GM19351 (cell line): ENCODE measurements at regions not wholly inside any gene's neighbourhood (a gene's known extent, or its start where the extent isn't known, plus 50 kb on each side); places are given as distances from the start of the nearest gene placed in this dataset.

ENCODE experiments used
- ATAC-seq: cut with Tn5 transposase; IDR thresholded peaks from one replicate; pipeline ENCODE4 v1.9.1; 2021; ENCODE audit warnings: mild to moderate bottlenecking, moderate library complexity; ENCODE audit not compliant: unreplicated experiment

DNA sequence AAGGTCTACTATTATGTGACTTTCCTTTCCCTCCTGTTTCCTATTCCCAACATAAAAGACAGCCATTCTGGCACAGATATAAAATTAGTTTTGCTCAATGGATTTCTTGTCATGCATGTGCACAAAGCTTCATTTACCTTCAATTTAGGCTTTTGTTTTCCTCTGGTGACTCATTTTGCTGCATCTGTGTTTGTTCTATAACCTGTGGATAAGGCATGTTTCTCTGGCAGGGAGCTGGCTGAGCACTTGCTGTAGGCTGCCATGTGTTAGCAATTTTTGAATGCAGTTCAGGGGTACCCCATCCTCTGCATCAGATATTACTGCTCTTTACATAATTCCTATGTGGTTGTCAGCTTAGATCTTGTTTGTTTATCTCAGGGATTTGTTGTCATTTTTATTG lies 202.8 kb upstream of the GRID2 start:
- ATAC-seq, result no peak

DNA sequence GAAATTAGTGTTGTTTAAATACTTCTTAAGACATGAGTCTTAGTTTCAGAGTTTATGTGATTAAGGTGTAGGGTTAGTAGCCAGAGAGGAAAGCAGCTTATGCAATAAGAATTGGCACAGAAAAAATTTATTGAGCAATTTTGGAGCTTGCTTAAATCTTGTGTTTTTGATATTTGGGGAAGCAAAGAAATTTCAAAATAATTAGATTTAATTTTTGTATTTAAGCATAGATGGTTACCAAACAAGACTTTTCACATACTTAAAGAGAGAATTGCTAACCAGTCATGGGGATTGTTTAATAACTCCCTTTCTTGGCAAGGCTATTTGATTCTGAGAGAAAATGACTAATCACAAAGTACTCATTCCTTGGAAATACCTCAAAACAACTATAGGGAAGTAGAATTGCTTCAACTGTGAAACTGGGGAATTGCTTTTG lies 202.0 kb upstream of the GRID2 start:
- ATAC-seq, result no peak

DNA sequence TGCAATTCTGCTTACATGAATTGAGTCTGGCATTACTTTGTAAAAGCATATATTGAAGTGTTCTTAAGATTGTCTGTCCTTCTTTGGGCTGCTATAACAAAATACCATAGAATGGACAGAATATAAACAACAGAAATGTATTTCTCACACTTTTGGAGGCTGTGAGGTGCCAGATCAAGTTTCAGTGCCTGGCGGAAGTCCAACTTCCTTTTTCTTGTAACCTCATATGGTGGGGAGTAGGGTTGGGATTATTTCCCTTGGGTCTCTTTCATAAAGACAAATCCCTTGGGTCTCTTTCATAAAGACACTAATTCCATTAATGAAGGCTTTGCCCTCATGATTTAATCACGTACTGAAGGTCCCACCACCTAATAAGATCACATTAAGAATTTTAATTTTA lies 199.3 kb upstream of the GRID2 start:
- ATAC-seq, result no peak

DNA sequence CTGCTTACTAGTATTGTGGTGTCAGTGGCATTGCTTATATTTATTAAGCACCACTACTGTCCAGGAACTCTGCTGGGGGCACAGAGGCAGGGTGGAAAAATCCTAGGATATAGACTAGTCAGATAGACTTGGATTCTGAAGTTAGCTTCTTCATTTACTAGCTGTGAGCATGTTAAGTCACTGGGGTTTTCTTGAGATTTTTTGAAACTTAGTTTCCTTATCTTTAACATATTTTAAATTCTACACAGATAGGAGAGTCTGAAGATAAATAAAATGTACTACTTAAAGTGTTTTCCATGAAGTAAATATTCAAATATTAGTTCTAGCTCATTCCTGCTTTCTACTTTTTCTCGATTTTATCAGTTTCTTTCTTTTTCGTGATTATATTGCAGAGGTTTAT lies 196.9 kb upstream of the GRID2 start:
- ATAC-seq, result no peak

DNA sequence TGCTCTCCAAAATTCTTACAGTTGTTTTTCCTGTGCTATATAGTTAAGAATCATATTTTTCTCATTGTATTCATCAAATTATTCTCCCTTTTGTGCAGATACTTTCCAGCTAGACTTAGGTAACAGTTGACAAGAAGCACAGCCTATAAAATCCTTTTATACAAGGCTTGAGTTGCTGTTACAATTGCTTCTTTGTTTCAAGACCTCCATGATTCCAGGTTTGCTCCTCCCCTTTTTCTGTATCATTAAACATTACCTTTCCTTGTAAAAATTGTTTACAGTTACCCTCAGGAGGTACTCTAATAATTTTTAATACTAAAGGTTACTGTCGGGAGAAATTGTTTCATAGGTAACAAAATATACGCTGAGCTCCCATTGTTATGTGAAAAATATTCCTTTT lies 192.3 kb upstream of the GRID2 start:
- ATAC-seq, result no peak

DNA sequence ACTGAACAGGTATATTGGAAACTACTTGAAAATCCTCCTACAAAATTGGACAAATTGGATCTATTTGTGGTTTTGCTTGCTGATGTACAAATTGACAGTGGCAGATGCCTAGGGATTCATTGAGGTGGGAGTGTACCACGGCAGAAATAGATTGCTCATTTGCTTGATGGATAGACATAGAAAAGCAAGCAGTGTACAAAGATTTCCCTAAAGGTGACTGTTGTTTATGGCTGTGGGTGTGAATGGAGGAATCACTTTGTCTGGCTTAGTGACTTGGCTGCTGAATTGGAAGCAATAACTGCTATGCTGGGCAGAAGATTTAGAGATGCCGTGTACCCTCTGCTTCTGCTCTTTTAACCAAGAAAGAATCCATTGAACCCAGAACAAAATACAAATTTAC lies 191.0 kb upstream of the GRID2 start:
- no peak for ATAC-seq

DNA sequence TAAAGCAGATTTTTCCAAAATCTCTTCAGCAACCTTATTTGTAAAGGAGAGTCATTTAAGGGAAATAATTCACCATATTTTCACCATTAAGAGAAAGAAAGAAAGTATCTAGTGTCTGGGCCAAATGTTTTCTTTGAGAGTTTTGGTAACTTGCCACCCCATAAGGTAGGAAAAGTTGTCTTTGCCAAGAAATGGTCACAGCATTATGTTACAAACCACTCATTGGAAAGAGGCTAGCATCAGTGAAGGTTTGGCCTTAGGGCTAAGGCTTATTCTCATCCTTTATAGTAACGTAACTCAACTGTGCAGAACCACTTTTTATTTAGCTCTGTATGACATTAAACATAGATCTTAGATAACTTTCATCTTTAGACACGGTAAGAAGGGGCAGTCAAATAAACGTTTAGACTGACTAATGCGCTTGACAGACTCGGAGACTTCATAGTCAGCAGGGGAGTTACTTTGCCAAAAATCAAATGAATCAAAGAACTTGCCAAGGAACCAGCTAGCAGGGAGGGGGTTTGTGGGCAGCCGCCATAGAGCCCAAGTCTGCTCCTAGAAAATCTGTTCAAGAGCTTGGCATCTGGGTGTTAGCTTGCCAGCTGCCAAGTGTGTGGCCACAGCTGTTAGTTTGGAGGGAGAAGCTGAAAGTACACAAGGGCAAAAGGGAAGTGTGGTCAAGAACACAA lies 182.8 kb upstream of the GRID2 start:
- no peak for ATAC-seq

DNA sequence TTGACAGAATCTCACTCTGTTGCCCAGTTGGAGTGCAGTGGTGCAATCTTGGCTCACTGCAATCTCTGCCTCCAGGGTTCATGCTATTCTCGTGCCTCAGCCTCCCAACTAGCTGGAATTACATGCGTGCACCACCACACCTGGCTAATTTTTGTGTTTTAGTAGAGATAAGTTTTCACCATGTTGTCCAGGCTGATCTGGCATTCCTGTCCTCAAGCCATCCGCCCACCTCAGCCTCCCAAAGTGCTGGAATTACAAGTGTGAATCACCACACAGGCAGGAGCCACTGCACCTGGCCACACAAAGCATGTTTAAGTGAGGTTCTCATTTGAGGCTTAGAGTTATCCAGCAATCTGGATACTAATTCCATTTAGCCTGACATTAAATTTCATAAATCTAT lies 180.9 kb upstream of the GRID2 start:
- no peak for ATAC-seq

DNA sequence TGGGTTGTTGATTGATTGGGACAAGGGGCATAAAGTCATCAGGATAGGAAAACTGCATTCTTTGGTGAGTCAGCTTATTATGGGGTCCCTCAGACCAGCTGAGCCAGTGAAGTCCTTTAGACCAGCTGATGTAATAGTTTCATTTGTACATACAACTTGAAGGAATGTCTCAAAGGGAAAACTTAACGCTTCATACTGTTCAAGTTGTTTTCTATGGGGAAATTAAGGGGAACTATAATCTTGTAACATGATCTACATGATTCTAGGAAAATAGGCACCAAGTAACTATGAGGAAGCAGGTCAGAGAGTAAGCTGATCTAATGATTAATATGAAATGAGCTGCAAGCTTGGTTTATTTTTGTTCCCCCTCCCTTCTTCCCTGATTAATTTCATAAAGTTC lies 175.1 kb upstream of the GRID2 start:
- no peak for ATAC-seq

DNA sequence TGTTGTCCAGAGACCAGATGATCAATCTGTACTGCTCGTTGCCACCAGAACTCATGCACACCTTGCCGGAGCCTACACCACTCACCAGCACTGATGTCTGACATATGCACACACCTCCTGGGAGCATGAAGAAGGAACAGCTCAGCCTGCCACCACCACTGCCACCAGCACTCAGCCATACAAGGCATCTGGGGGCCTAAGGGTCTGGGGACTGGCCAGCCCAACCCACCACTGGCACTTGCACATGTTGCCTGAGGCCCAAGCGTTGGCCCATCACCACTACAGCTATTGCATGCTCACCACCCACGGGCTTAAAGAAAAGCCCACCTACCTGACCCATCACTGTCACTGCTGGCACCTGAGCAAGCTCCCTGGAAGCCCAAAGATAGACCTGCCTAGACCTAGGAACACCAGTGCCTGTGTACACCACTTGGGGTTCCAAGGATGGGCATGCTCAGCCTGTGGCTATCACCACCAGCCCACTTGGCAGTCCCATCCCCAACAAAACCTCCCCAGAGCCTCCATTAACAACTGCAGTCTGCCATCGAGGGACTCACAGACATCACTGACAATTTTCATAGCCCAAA lies 174.3 kb upstream of the GRID2 start:
- no peak for ATAC-seq

DNA sequence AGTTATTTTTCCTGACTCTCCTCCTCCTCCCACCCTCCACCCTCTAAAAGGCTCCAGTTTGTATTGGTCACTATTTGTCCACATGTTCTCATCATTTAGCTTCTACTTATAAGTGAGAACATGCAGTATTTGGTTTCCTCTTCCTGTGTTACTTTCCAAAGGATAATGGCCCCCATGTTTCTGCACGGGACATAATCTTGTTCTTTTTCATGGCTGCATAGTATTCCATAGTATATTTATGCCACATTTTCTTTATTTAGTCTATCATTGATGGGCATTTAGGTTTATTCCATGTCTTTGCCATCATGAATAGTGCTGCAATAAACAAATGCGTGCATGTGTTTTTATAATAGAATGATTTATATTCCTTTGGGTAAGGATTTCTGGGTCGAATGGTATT lies 167.3 kb upstream of the GRID2 start:
- ATAC-seq, result no peak

DNA sequence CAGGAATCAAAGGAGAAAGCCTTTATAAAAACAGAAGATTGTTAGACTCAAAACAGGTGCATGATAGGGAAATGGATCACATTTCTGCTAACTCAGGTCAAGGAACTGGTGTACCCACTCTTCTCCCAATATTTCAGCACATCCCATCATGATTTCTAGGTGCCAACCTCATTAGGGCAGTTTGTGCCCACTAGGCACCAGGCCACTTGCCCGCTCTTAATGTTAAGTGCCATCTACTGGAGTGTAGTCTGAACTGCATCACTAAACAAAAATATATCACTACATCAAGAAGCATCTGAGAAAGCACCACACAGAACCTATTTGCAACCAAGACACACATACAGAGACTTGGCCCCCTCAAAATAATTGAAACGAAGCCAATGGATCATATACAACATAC lies 140.4 kb upstream of the GRID2 start:
- no peak for ATAC-seq

DNA sequence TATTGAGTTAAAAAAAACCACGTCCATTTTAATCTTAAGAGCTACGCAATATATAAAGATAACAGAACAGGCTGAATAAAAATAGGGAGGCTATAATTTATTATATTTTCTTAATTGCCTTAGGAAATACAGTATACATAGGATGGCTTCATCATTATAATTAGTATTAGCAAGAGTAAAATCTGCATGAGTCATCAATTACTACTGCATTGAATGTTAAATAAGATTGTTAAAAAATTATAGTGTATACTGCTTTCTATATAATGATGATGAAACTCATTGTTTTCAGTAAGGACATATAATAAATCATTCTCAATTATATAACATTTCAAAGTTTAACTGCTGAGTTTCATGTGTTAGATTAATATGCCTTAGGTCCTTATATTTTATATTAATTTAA lies 133.4 kb upstream of the GRID2 start:
- ATAC-seq, result no peak

DNA sequence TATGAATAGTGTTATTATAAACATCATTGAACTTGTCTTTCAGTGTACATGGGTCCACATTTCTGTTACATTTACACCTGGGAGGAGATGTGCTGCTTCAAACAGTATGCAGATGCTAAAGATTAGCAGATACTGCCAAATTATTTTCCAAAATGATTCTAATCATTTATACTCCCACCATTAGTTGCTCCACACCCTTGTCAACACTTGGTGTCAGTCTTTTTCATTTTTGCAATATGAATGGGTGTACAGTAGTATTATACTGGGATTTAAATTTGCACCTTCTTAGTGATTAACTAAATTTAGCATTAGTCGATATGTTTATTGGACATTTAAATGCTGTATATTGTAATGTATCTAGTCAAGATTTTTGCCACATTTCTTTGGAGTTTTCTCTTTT lies 131.6 kb upstream of the GRID2 start:
- no peak for ATAC-seq

DNA sequence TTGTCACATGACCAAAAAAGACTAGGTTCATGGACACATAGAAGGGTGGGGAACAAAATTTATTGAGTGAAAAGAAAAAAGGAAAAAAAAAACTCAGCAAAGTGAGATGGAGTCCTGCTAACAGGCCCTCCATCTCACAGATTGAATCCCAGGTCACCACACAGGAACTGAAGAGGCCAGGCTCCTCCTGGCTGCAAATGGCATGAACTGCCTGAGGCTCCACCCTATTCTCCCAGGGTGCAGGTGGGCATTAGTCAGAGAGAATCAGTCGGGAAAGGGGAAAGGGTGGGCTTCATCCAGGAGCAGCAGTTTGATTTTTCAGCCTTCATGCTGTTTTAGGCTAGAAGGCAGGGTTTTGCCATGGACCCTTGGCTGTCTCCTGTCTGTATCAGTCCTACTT lies 128.5 kb upstream of the GRID2 start:
- ATAC-seq, result no peak

DNA sequence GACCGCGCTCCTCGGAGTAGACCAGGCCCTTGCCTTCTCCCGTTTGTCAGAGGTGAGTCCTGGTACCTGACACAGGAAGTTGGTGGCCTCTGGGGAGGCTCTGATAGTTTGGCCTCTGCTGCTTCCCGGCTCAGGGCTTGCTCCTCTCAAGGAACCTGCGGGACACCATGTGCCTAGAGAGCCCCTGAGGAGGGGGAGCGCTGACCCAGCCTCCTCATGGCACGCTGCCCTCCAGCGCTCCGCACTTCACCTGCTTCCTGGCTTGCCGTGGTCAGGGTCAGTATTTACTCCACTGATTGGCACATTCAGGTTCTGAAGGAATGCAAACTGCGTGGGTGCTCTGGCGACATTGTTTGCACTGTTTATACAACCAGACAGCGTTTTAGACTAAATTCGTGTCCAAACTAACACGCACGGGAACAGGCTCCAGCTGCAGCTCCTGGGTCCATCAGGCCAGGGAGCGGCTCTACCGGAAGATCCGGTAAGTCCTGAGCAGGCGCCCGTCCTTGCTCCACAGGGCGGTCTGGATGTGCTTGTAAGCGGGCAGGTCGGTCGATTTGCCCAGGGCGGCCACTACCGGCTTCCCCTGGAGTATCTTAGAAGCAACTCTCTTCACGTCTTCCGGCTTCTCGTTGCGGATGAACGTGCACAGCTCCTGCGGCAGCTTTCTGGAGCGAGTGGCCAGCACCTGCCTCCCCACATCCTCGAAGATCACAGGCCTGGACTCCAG lies 121.6 kb upstream of the GRID2 start:
- no peak for ATAC-seq

DNA sequence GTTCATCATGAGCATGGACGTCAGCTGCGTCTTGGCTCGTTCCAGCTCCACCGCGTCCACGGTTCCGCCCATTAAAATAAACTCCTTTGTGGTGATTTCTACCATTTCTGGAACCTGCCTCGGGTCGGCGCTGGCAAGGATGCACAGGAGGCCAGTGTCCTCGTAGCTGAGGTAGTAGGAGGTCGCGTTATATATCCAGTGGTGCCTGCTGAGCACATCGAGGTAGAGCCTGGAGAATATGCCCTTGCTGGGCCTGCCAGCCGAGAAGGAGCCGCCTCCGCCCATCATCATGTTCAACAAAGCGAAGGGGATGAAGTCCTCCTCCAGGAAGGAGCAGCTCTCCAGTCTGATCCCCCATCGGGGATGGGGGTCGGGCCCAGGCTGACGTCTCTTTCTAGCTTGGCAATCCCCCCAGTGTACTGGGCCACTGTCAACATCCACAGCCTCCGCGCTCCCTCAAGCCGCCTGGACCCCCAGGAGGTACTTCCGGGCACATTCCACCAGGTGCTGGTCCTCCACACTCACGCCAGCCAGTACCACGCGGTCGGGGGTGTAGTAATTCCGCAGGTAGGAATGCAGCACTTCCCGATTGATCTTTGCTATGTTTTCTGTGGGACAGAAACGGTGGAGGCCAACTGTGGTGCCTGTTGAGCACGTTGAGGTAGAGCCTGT lies 120.9 kb upstream of the GRID2 start:
- ATAC-seq, result no peak

DNA sequence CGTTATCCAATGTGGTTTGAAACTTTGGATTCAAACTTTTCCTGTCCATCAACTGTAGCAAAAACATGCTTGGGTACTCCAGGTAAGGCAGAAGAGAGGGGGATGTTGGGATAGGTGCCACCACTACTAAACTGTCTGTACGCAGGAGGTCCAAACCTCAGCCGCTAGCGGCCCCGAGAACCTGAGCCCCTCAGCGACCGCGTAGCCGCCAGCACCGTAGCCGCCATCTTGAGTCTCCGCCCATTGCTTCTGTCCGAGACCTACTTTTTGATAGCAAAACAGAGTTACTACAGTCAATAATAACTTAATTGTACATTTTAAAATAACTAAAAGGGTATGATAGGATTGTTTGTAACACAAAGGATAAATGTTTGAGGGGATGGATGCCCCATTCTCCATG lies 119.9 kb upstream of the GRID2 start:
- ATAC-seq, result no peak

DNA sequence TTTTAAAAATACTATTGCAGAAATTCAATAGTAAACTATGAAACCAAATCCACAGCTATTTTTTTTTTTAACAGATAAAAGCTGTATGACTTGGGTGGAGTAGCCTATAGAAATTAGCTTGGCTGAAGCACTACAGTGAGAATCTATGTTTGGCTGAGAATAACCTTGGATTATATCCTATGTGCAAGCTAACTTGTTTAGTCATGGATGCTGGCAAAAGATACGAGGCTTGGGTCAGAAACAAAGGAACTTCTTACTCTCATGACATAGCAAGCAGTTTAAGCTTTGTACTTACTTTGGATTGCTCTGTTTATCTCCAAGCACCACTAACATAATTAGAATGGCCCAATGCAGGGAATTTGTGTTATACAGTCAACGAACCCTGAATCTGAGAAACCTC lies 119.2 kb upstream of the GRID2 start:
- no peak for ATAC-seq

DNA sequence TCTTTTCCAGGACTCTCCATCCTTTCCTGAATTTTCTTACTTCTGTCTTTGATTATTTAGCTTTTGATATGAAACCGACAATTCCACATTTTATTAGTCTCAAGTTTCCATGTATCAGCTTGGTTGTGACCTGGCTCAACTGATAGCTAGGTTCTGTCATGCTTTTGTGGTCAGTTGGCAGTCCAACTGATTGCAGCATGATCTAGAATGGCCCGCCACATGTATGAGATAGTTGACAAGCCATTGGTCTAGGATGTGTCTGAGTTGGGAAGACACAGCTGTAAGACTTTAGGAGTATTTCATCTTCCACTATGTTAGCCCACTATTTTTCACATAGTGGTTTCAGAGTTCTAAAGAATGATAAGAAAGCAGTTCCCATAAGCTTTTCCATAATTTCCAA lies 117.5 kb upstream of the GRID2 start:
- ATAC-seq, result no peak

DNA sequence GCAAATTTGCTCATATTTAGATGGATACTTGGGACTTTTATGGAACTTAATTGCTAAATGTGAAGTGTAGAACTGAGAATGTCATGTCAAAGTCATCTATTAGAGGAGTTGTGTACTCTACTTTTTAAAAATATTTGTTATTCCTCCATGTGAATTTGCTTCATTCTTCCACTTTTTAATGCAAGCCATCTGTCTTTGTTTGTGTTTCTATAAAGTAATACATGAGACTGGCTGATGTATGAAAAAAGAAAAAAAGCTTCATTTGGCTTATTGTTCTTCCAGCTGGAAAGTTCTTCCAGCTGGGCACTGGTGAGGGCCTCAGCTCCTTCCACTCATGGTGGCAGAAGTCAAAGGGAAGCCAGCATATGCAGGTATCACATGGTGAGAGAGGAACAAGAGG lies 114.6 kb upstream of the GRID2 start:
- ATAC-seq, result no peak

DNA sequence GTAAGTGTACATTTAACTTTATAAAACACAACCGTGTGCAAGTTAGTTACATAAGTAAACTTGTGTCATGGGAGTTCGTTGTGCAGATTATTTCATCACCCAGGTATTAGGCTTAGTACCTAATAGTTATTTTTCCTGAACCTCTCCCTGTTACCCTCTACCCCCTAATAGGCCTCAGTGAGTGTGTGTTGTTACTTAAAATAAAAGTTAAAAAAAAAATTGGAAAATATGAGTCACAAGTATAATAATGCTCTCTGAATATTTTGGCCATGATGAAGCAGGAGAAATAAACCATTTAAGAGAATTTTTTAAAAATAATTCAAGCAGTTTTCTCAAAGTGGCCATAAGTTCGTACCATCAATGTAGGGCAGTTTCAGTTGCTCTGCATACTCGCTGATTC lies 105.1 kb upstream of the GRID2 start:
- ATAC-seq, result no peak
